Glutamatergic neuron (in vitro differentiated cells): ENCODE measurements at regions not wholly inside any gene's neighbourhood (a gene's known extent, or its start where the extent isn't known, plus 50 kb on each side); places are given as distances from the start of the nearest gene placed in this dataset.

Experiments
- DNase-seq: peaks from one replicate; pipeline ENCODE4 v3.0.0; 2022
- H3K27ac Mint-ChIP-seq: one replicate; pipeline ENCODE4 v1.8.0; 2020; ENCODE audit warnings: mild to moderate bottlenecking, mixed read lengths, inconsistent platforms; ENCODE audit not compliant: unreplicated experiment
- H3K27me3 Mint-ChIP-seq: one replicate; pipeline ENCODE4 v1.8.0; 2020; ENCODE audit warnings: mild to moderate bottlenecking, moderate library complexity, mixed read lengths, inconsistent platforms; ENCODE audit not compliant: unreplicated experiment
- H3K36me3 Mint-ChIP-seq: one replicate; pipeline ENCODE4 v1.8.0; 2020; ENCODE audit warnings: mild to moderate bottlenecking, mixed read lengths, inconsistent platforms; ENCODE audit not compliant: unreplicated experiment
- H3K4me1 Mint-ChIP-seq: one replicate; pipeline ENCODE4 v1.8.0; 2020; ENCODE audit warnings: mild to moderate bottlenecking, low read depth, mixed read lengths, inconsistent platforms; ENCODE audit not compliant: unreplicated experiment
- H3K4me3 Mint-ChIP-seq: one replicate; pipeline ENCODE4 v1.8.0; 2020; ENCODE audit warnings: mild to moderate bottlenecking, mixed read lengths, inconsistent platforms; ENCODE audit not compliant: unreplicated experiment
- H3K9me3 Mint-ChIP-seq: one replicate; pipeline ENCODE4 v1.8.0; 2020; ENCODE audit warnings: mild to moderate bottlenecking, moderate library complexity, mixed read lengths, inconsistent platforms; ENCODE audit not compliant: unreplicated experiment
- TF ChIP-seq, protein P1 (sequence below): fragments of 200-600 bp; sonication (generic); IDR thresholded peaks from one replicate; pipeline ENCODE4 v1.5.0; 2021; ENCODE audit not compliant: partially characterized antibody, unreplicated experiment

DNA sequence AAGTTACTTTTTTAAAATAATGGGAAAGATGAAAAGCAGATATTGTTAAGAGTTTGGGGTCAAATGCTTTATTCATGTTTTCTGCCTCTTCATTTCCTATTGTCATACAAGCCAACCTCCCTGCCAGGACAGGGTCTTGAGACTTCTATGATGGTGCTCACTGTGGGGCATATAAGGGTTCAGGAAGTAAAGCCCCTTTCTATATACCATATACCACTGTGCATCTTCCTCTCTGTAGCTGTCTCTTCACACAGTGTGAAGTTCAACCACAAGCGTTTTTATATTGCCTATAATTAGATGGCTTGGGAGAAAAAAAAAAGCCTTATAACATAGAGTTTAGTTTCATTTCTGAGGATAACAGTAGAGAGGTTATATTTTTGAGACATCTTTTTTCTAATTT is 389.8 kb upstream of the SORCS1 start:
- H3K27ac Mint-ChIP-seq = no peak overlapping the region
- peaks cover 7% of the 10 kb centered on the region for H3K27me3 Mint-ChIP-seq
- H3K4me1 Mint-ChIP-seq = peaks cover 5% of the 10 kb centered on the region
- TF ChIP-seq, protein P1, sequence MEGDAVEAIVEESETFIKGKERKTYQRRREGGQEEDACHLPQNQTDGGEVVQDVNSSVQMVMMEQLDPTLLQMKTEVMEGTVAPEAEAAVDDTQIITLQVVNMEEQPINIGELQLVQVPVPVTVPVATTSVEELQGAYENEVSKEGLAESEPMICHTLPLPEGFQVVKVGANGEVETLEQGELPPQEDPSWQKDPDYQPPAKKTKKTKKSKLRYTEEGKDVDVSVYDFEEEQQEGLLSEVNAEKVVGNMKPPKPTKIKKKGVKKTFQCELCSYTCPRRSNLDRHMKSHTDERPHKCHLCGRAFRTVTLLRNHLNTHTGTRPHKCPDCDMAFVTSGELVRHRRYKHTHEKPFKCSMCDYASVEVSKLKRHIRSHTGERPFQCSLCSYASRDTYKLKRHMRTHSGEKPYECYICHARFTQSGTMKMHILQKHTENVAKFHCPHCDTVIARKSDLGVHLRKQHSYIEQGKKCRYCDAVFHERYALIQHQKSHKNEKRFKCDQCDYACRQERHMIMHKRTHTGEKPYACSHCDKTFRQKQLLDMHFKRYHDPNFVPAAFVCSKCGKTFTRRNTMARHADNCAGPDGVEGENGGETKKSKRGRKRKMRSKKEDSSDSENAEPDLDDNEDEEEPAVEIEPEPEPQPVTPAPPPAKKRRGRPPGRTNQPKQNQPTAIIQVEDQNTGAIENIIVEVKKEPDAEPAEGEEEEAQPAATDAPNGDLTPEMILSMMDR = no peak
- DNase-seq = no peak
- H3K9me3 Mint-ChIP-seq = no peaks in the 10 kb centered on the region
- H3K4me3 Mint-ChIP-seq = no peak overlapping the region
- no peaks in the 10 kb centered on the region for H3K36me3 Mint-ChIP-seq

- Mint-ChIP-seq H3K36me3 (no peaks in the 10 kb centered on the region), H3K27me3 (peaks cover 7% of the 10 kb centered on the region), H3K4me1 (peaks cover 5% of the 10 kb centered on the region), H3K27ac (no peak overlapping the region), H3K9me3 (no peaks in the 10 kb centered on the region), H3K4me3 (no peak overlapping the region)
- TF ChIP-seq, protein P1 = no peak
- DNase-seq = no peak
Measured at GRCh38 chr10:107553470-107553869, 389.0 kb upstream of the SORCS1 start.

DNA sequence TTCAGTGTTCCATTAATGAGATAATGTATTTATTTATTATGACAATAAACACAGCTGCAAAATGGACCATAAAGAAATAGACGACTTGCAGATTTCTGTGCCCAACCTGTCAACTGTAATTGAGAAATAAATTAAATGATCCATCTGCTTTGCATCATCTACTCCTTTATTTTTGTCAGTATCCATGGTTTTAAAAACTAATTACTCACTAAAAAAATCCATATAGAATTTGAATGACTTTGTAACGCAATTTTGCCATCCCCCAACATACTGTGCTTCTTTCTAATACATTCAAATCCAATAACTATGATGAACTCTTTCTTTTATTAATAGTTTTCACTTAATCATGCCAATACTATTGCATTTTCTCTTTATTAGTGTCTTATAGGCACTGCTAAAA is 388.5 kb upstream of the SORCS1 start:
- Mint-ChIP-seq H3K27me3 (peaks cover 6% of the 10 kb centered on the region), H3K36me3 (no peaks in the 10 kb centered on the region), H3K9me3 (no peaks in the 10 kb centered on the region), H3K4me1 (peaks cover 5% of the 10 kb centered on the region), H3K4me3 (no peak overlapping the region), H3K27ac (no peak overlapping the region)
- no peak for DNase-seq
- TF ChIP-seq, protein P1 = no peak

DNA sequence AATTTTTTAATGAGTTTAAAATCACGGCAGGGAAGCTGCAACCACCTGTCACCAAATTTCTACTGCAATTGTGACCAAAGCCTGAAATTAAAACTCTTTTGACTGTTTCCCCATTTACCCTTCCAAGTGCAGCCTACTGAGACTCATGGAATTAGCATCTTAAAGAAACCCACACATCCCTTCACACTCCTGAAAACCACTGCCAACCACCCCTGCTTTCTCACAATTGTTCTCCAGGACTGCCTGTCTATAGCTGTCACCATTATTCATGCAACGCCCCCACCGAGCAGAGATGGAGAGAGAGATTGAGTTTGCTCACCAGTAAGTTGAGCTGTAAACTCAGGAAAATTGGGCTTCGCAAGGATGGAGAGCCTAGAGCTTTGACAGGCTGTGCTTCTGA is 383.8 kb upstream of the SORCS1 start:
- peaks cover 6% of the 10 kb centered on the region for H3K27me3 Mint-ChIP-seq
- no peak for DNase-seq
- TF ChIP-seq, protein P1 = no peak
- no peaks in the 10 kb centered on the region for H3K9me3 Mint-ChIP-seq
- H3K4me1 Mint-ChIP-seq = peaks cover 7% of the 10 kb centered on the region
- no peak overlapping the region for H3K27ac Mint-ChIP-seq
- H3K4me3 Mint-ChIP-seq = no peak overlapping the region
- no peaks in the 10 kb centered on the region for H3K36me3 Mint-ChIP-seq

GRCh38 chr10:107546986-107547385 is 382.5 kb upstream of the SORCS1 start:
- Mint-ChIP-seq H3K9me3 (no peaks in the 10 kb centered on the region), H3K36me3 (no peaks in the 10 kb centered on the region), H3K4me3 (no peak overlapping the region), H3K27me3 (peaks cover 6% of the 10 kb centered on the region), H3K27ac (no peak overlapping the region), H3K4me1 (peaks cover 5% of the 10 kb centered on the region)
- TF ChIP-seq, protein P1 = no peak
- DNase-seq = no peak
